SK-N-SH treated with all-trans-retinoic acid at 6 μM for 48 hours (cell line): ENCODE measurements at regions not wholly inside any gene's neighbourhood (a gene's known extent, or its start where the extent isn't known, plus 50 kb on each side); places are given as distances from the start of the nearest gene placed in this dataset.

Experiments
- ARNTL ChIP-seq: fragments of 450-650 bp; formaldehyde crosslinking; IDR thresholded peaks from 2 replicates; pipeline ENCODE4 v1.5.0; 2020; ENCODE audit warnings: low read depth, mild to moderate bottlenecking, moderate library complexity, borderline replicate concordance
- ESRRG ChIP-seq: fragments of 250-450 bp; sonication (Bioruptor Pico); IDR thresholded peaks from 2 replicates; pipeline ENCODE4 v1.6.1; 2021; ENCODE audit warnings: mild to moderate bottlenecking
- OSR1 ChIP-seq: fragments of 250-450 bp; sonication (Bioruptor Pico); IDR thresholded peaks from 2 replicates; pipeline ENCODE4 v1.8.0; 2022; ENCODE audit warnings: moderate library complexity, mild to moderate bottlenecking, inconsistent platforms
- PPARA ChIP-seq: fragments of 250-450 bp; sonication (Bioruptor Pico); IDR thresholded peaks from 2 replicates; pipeline ENCODE4 v1.5.0; 2020; ENCODE audit warnings: mild to moderate bottlenecking, borderline replicate concordance
- RARB ChIP-seq: fragments of 250-450 bp; sonication (Bioruptor Pico); IDR thresholded peaks from 2 replicates; pipeline ENCODE4 v1.8.0; 2021; ENCODE audit warnings: mild to moderate bottlenecking, moderate library complexity
- TOX ChIP-seq: fragments of 250-450 bp; sonication (Bioruptor Pico); IDR thresholded peaks from 2 replicates; pipeline ENCODE4 v1.8.0; 2021; ENCODE audit warnings: mild to moderate bottlenecking, moderate library complexity, borderline replicate concordance
- TSHZ2 ChIP-seq: fragments of 250-450 bp; sonication (Bioruptor Pico); IDR thresholded peaks from 2 replicates; pipeline ENCODE4 v1.5.0; 2020; ENCODE audit warnings: mild to moderate bottlenecking, moderate library complexity
- ZFP3 ChIP-seq: fragments of 250-450 bp; sonication (Bioruptor Pico); IDR thresholded peaks from 2 replicates; pipeline ENCODE4 v1.5.0; 2020; ENCODE audit warnings: mild to moderate bottlenecking, moderate library complexity
- ZFP30 ChIP-seq: fragments of 450-650 bp; formaldehyde crosslinking; IDR thresholded peaks from 2 replicates; pipeline ENCODE4 v1.5.0; 2022; ENCODE audit warnings: mild to moderate bottlenecking, moderate library complexity

- no peak for TF ChIP-seq OSR1 (CRISPR knock-in tag)
- TF ChIP-seq ESRRG (CRISPR knock-in tag) = no peak
- no peak for TF ChIP-seq ZFP3 (CRISPR knock-in tag)
- TF ChIP-seq TOX (CRISPR knock-in tag) = no peak
- no peak for TF ChIP-seq ZFP30 (CRISPR knock-in tag)
- no peak for TF ChIP-seq ARNTL (CRISPR knock-in tag)
- TF ChIP-seq PPARA (CRISPR knock-in tag) = no peak
- no peak for TF ChIP-seq TSHZ2 (CRISPR knock-in tag)
- no peak for TF ChIP-seq RARB (CRISPR knock-in tag)
These were observed 83.0 kb upstream of the NPSR1 start for GRCh38 chr7:34575006-34575405.
